H1 (cell line): ENCODE measurements at regions not wholly inside any gene's neighbourhood (a gene's known extent, or its start where the extent isn't known, plus 50 kb on each side); places are given as distances from the start of the nearest gene placed in this dataset.

Source experiments
- CTCF ChIP-seq, 3 experiments: IDR thresholded peaks; 1 replicate in 2 of 3; 2 replicates in 1 of 3; pipeline versions ENCODE4 v1.5.1 to v1.6.1; 2011; ENCODE audit warnings: low read length in 3 of 3, mild to moderate bottlenecking in 3 of 3, inconsistent platforms in 2 of 3, low read depth in 1 of 3, moderate library complexity in 1 of 3; ENCODE audit not compliant: insufficient read depth in 1 of 3; ENCODE audit errors: control extremely low read depth in 1 of 3
- EZH2 ChIP-seq: fragments of 200-600 bp; sonication (generic); IDR thresholded peaks from 2 replicates; pipeline ENCODE4 v1.7.1; 2012; ENCODE audit warnings: low read depth, mild to moderate bottlenecking, moderate library complexity, low read length, inconsistent platforms; ENCODE audit not compliant: severe bottlenecking
- NRF1 ChIP-seq: IDR thresholded peaks from 2 replicates; pipeline ENCODE4 v1.6.1; 2011; ENCODE audit warnings: mild to moderate bottlenecking, low read depth, low read length, improper control_type of control experiment
- POLR2A ChIP-seq, 2 experiments: IDR thresholded peaks; 1 replicate in 1 of 2; 2 replicates in 1 of 2; pipeline ENCODE4 v1.6.1; 2011; ENCODE audit warnings: low read depth in 2 of 2, low read length in 2 of 2, mild to moderate bottlenecking in 2 of 2; ENCODE audit errors: control extremely low read depth in 1 of 2
- POLR2AphosphoS5 ChIP-seq: IDR thresholded peaks from 2 replicates; pipeline ENCODE4 v1.6.1; 2011; ENCODE audit warnings: low read depth, low read length
- POU5F1 ChIP-seq: IDR thresholded peaks from 2 replicates; pipeline ENCODE4 v1.6.1; 2011; ENCODE audit warnings: low read depth, mild to moderate bottlenecking, low read length, moderate library complexity
- SP1 ChIP-seq: IDR thresholded peaks from 2 replicates; pipeline ENCODE4 v1.6.1; 2011; ENCODE audit warnings: low read depth, low read length
- SP2 ChIP-seq: IDR thresholded peaks from 2 replicates; pipeline ENCODE4 v1.6.1; 2012; ENCODE audit warnings: mild to moderate bottlenecking, low read length, inconsistent platforms
- SRF ChIP-seq: IDR thresholded peaks from 2 replicates; pipeline ENCODE4 v1.6.1; 2011; ENCODE audit warnings: mild to moderate bottlenecking, low read depth, low read length, moderate library complexity
- TAF1 ChIP-seq: IDR thresholded peaks from 2 replicates; pipeline ENCODE4 v1.6.1; 2011; ENCODE audit warnings: mild to moderate bottlenecking, low read depth, low read length
- ZNF274 ChIP-seq: IDR thresholded peaks from 2 replicates; pipeline ENCODE4 v1.7.0; 2012; ENCODE audit warnings: low read length, borderline replicate concordance; ENCODE audit errors: extremely low read depth

GRCh38 chr16:86758932-86759331 lies 180.6 kb downstream of the FOXL1 start:
- TF ChIP-seq CTCF (IDR thresholded peaks at IDR 0.05; ENCODE audit: control extremely low read depth in 1 of 3, insufficient read depth in 1 of 3, low read depth in 1 of 3, low read length in 3 of 3) (no peak), ZNF274 (no peak), SP1 (no peak), POU5F1 (no peak), EZH2 (no peak), TAF1 (no peak), POLR2AphosphoS5 (no peak), SRF (no peak), SP2 (no peak), NRF1 (no peak), POLR2A (IDR thresholded peaks at IDR 0.05; ENCODE audit: control extremely low read depth in 1 of 2, low read depth in 2 of 2, low read length in 2 of 2) (no peak)
